ENCODE measurements at regions not wholly inside any gene's neighbourhood (a gene's known extent, or its start where the extent isn't known, plus 50 kb on each side); places are given as distances from the start of the nearest gene placed in this dataset.

DNA sequence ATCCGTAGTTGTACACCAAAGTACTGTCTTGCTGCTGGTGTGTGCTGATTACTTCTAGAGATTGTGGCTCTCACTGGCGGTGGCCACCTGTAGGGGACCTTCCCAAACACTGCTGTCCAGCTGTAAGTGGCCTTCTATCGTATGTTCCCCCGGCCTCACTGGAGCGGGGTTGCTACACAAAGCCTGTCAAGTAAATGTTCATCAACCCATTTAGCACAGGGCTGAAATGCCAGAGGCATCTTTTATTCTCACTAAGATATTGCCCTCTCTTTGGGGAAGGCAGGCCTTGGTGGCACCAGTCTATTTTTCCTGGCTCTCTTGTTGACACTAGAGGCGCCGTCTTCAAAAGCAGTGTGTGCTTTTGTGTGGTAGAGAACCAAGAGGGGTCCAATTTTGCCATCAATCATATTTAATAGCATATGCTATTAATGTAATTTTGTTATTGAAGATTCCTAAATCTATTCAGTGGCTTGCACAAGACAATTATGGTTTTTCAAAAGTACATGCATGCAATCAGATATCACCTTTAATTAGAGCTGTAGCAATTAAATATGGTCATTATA, 514.4 kb upstream of the SALL1 start:
- DNase-seq (ENCODE audit: low spot score) = no peak

DNA sequence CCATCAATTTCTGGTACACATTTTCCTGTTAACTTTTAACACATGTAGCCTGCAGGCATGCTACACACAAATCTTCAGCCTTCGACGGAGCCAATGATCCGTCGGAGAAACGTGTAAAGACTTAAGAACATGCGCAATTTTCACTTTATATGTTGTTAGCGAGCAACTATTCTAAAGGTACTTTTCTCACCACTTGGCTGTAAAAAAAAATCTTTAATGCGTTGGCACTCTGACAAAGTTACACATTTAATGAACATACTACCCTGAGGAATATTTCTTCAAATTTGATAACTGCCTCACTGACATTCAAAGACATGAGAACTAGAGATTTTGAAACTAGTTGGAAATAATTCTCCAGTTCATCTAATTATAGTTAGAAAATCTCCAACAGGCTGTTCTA, 507.5 kb upstream of the SALL1 start:
- no peak for DNase-seq (ENCODE audit: low spot score)

- DNase-seq (ENCODE audit: low spot score) = no peak
Measured at GRCh38 chr16:51657848-51658247, 506.8 kb upstream of the SALL1 start.

GRCh38 chr16:51655249-51655648, 504.2 kb upstream of the SALL1 start:
- no peak for DNase-seq (ENCODE audit: low spot score)

DNA sequence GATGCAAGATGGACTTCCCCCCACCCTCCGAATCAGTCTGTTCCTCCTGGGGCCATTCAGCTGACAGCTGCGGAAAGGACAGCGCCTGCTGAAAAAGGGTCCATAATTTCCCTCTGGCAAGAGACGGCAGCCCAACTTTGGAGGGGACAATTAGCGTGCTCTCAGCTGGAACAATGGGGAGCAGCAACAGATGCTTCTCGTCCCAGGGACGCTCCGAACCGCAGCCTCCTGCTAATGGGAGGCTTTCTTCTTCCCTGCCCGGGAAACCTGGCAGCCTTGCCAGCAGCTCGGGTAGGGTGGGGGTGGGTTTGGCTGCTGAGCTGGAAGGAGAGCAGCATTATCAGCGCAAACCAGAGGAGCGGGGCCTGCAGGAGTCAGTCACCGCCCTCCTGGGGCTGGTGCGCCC, 500.0 kb upstream of the SALL1 start:
- no peak for DNase-seq (ENCODE audit: low spot score)

DNA sequence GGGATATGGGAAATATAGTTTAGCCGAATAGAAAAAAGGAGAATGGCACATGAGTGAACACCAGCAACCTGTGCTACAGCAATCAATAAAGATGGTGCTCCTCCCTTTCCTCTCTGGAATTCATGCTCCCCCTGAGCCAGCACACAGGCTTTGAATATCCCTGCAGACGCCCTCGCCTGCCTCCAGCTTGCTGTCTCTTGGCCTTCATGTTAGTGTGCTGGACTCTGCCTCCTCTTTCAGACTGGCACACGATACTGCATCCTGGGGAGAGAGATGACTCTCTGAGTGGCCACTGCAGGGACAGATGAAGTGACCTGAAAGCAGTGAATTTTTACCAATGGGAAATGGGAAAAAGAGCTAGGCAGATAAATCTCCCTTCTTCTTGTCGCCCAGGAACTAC, 498.6 kb upstream of the SALL1 start:
- DNase-seq (ENCODE audit: low spot score) = no peak

GRCh38 chr16:51648526-51648925, 497.5 kb upstream of the SALL1 start:
- DNase-seq (ENCODE audit: low spot score) = no peak

DNA sequence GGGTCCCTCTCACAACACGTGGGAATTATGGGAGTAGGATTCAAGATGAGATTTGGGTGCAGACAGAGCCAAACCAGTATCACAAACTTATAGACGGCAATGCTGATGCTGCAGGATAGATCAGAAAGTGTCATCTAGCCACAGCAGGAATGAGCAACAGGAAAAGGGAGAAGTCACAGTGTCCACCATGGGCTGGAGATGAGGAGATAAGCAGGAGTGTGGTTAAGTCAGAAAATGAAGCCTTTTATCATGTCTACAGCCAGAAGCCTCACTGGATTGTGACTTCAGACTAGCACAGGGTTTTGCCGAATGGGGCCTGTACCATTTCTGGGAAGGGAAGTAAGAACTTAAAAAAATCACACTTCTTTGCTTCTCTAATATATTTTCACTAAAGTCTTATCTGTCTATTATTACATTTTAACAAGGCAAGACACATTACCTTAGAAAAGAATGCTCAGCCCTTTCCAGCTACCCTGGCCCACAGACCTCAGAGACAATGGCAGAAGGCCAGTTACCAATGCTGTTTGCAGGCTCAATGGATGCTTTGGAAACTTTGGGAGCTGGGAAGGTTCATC, 490.2 kb upstream of the SALL1 start:
- no peak for DNase-seq (ENCODE audit: low spot score)

GRCh38 chr16:51640196-51640595, 489.1 kb upstream of the SALL1 start:
- DNase-seq (ENCODE audit: low spot score) = no peak

DNA sequence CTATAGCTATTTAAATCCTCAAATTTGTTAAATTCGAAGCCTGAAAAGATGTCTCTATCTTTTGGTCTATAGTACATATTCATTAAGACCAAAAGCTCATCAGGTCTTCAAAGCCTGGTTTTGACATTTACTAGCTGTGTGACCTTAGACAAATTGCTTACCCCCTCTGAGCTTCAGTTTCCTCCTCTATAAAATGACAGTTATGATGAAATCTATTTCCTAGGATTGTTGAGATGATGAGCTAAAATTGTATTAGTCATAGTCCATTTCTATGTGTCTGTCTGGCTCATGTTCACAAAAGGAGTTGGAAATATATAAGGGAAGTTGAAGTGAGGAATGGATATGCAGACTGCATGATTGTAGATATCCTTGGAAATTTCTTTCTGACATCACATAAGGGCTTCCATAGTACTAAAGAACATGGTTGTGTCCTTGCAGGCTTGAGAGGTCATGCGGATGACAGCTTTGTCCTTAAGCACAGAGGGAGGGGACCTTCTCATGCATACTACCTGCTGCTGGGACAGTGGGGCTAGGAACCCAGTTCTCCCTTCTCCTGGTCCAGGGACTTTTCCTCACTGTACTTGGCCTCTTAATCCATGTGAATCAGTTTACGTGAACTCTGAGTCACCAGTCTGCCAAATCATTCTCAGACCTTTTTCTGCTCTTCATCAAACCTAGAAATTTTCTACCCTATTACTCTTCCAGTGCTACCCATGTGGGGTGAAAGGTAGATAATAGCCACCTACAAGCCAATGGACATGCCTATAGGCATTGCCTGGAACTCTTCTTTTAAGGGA, 487.5 kb upstream of the SALL1 start:
- DNase-seq (ENCODE audit: low spot score) = no peak

- DNase-seq (ENCODE audit: low spot score) = no peak
Measured at GRCh38 chr16:51637770-51638094, 486.7 kb upstream of the SALL1 start.

GRCh38 chr16:51636920-51637769, 486.1 kb upstream of the SALL1 start:
- DNase-seq (ENCODE audit: low spot score) = no peak

- DNase-seq (ENCODE audit: low spot score) = no peak
Measured at GRCh38 chr16:51635181-51635580, 484.1 kb upstream of the SALL1 start.

DNA sequence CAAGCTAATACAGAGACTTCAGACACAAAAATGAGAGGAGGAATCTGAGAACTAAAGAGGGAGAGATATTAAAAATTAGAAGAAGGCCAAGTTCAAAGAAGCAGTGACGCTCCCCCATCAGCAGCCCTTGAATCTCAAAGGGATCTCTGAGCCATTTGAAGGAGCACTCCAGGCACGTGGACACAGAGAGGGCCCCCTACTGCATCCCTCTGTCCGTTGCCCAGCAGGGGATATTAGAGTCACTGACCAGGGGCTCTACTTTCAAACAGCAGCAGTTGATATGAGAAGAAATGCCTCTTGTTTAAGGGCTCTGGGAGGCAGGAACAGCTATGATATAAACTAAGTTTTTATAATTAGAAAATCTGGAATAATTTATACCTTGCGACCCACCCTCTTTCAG, 479.0 kb upstream of the SALL1 start:
- DNase-seq (ENCODE audit: low spot score) = no peak

DNA sequence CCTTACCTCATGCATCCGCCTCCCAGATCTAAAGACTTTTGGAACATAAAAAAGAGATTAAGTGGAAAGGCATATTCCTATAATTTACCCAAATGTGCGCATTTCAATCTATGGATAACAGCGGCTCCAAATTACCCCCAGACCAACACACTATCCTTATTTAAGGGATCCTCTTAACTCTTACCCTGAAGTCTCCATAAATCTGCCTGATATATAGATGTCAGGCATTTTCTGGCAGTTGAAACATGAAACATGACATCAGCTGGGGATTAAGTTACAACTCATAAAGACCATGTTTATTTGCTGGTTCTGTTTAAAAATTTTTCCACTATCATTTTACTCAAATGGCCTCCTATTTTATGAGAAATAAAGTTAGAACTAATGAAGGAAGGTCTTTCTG, 478.5 kb upstream of the SALL1 start:
- DNase-seq (ENCODE audit: low spot score) = no peak

DNA sequence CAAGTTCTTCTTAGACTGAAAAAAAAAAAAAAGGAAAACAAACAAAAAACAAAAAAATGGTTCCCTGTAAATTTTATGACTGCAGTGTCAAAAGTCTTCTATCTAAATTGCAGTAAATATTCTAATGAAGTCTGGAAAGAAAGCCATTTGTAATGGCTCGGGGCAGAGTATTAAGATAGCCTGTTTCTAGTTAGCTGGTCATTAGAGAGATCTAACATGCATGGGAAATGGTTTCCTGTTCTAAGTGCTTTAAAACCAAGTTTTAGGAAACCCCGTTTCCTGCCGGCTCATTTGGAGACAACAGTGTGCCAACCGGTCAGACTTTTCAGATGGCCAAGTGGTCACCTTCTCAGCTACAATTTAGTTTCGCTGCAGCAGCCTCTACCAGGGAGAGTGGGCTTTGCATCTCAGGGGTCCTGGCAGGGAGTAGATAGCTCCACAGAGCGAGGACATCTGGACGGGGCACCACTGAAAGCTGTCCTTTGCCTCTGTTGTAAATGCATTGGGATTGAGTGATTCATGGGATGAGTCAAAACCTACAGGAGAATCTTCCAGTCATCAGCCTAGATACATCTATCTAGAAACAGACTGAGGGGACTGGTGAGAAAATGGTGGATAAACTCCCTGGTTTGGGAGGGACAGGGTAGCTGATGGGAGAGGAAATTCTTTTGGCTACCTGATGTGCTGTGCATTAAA, 473.2 kb upstream of the SALL1 start:
- DNase-seq (ENCODE audit: low spot score) = no peak

- no peak for DNase-seq (ENCODE audit: low spot score)
Measured at GRCh38 chr16:51621610-51622009, 470.5 kb upstream of the SALL1 start.

- DNase-seq (ENCODE audit: low spot score) = no peak
Measured at GRCh38 chr16:51615141-51615540, 464.1 kb upstream of the SALL1 start.

- no peak for DNase-seq (ENCODE audit: low spot score)
Measured at GRCh38 chr16:51607201-51607651, 456.2 kb upstream of the SALL1 start.

DNA sequence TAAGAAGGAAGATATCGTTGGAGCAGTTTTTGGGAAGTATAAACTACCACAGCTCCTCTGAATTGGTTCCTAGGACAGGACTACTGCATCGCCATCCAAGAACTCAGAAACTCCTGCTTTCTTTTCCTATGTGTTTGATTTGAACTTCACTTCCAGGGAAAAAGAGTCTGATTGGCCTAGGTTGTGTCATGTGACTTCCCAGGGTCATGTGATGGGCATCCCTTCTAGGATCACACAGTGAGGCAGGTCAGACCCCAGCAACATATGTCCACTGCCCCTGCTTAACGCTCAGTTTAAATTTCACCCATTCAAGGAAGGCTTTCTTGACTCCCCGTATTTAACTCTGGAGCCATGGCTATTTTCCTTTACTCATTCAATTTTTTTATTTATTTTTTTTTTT, 445.2 kb upstream of the SALL1 start:
- no peak for DNase-seq (ENCODE audit: low spot score)

DNA sequence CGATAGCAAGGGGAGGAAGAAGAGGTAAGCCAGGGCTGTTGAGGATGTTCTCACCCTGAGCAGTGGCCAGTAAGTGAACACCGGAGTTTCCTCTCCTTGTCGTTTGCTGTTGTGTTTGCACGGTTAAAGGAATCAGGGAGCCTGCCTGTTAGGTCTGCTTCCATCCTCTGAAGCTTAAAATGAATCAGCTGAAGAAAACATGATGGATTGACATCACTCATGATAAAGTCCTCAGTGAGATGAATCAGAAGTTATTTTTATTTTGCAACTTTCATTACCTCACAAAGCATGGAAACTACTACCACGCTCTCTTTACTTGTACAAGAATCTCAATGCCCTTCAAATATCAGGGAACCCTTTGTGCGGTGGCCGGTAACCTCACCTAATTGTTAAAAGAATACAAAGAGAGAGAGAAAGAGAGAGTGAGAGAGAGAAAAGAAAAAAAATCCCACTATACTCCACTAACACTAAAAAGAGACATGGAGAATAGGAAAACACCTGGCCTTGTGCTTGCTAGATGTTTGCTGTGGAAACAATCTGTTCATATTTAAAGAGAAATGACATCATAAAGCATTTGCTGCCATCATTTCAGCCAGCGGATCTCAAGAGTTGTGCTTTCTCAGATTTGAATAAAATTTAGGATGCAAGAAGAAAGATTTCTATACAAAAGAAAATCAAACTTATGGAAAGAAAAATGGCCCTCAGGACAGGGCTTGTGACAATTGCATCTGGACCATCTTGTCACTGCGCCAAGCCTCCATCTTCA, 441.6 kb upstream of the SALL1 start:
- no peak for DNase-seq (ENCODE audit: low spot score)
